SK-N-DZ (cell line): ENCODE measurements at regions not wholly inside any gene's neighbourhood (a gene's known extent, or its start where the extent isn't known, plus 50 kb on each side); places are given as distances from the start of the nearest gene placed in this dataset.

Experiments used
- DNase-seq: peaks from one replicate; pipeline ENCODE4 v3.0.0-alpha.2; 2015; ENCODE audit warnings: low spot score

GRCh38 chr3:66744986-66745385, 244.2 kb upstream of the LRIG1 start:
- DNase-seq, result no peak

GRCh38 chr3:66747261-66747660, 246.4 kb upstream of the LRIG1 start:
- no peak for DNase-seq

GRCh38 chr3:66747696-66748095, 246.9 kb upstream of the LRIG1 start:
- DNase-seq, result no peak

- DNase-seq, result no peak
Measured at GRCh38 chr3:66748175-66748876, 247.5 kb upstream of the LRIG1 start.

- no peak for DNase-seq
Measured at GRCh38 chr3:66751842-66752241, 246.3 kb upstream of the KBTBD8 start.

- DNase-seq, result no peak
Measured at GRCh38 chr3:66753670-66754069, 244.4 kb upstream of the KBTBD8 start.

- peak; percentile 36 for DNase-seq
Measured at GRCh38 chr3:66754613-66755012, 243.5 kb upstream of the KBTBD8 start.

- no peak for DNase-seq
Measured at GRCh38 chr3:66755924-66756323, 242.2 kb upstream of the KBTBD8 start.

- DNase-seq, result no peak
Measured at GRCh38 chr3:66756468-66757036, 241.6 kb upstream of the KBTBD8 start.

- DNase-seq, result no peak
Measured at GRCh38 chr3:66761093-66761780, 236.9 kb upstream of the KBTBD8 start.

GRCh38 chr3:66762916-66763693, 235.0 kb upstream of the KBTBD8 start:
- no peak for DNase-seq

- DNase-seq, result no peak
Measured at GRCh38 chr3:66778107-66778506, 220.0 kb upstream of the KBTBD8 start.

GRCh38 chr3:66778777-66779176, 219.3 kb upstream of the KBTBD8 start:
- no peak for DNase-seq

GRCh38 chr3:66785191-66785909, 212.8 kb upstream of the KBTBD8 start:
- no peak for DNase-seq

GRCh38 chr3:66789580-66790237, 208.4 kb upstream of the KBTBD8 start:
- DNase-seq, result no peak

GRCh38 chr3:66792086-66792485, 206.0 kb upstream of the KBTBD8 start:
- no peak for DNase-seq

- DNase-seq, result no peak
Measured at GRCh38 chr3:66795365-66795764, 202.7 kb upstream of the KBTBD8 start.

GRCh38 chr3:66796343-66796742, 201.8 kb upstream of the KBTBD8 start:
- no peak for DNase-seq

- no peak for DNase-seq
Measured at GRCh38 chr3:66797889-66798560, 200.1 kb upstream of the KBTBD8 start.

GRCh38 chr3:66800941-66801545, 197.1 kb upstream of the KBTBD8 start:
- DNase-seq, result no peak
